BE2C (cell line): ENCODE measurements at regions not wholly inside any gene's neighbourhood (a gene's known extent, or its start where the extent isn't known, plus 50 kb on each side); places are given as distances from the start of the nearest gene placed in this dataset.
A peak's percentile ranks its signal among the peaks of the same experiment; 100 is the strongest.

Experiments used
- DNase-seq: peaks from one replicate; pipeline ENCODE4 v3.0.0-alpha.2; 2020
- H3K27me3 ChIP-seq: fragments of 250-450 bp; sonication (Bioruptor Pico); 2 replicates; pipeline ENCODE4 v1.5.1; 2020; ENCODE audit warnings: mild to moderate bottlenecking
- H3K36me3 ChIP-seq: fragments of 250-450 bp; sonication (Bioruptor Pico); 2 replicates; pipeline ENCODE4 v1.5.1; 2020; ENCODE audit warnings: mild to moderate bottlenecking
- H3K4me1 ChIP-seq: fragments of 250-450 bp; sonication (Bioruptor Pico); 2 replicates; pipeline ENCODE4 v1.5.1; 2020
- H3K4me3 ChIP-seq: 2 replicates; pipeline ENCODE4 v1.5.1; 2011; ENCODE audit warnings: low read depth, low read length
- H3K9me3 ChIP-seq: fragments of 250-450 bp; sonication (Bioruptor Pico); 2 replicates; pipeline ENCODE4 v1.5.1; 2020
- TF ChIP-seq, protein P1 (sequence below): IDR thresholded peaks from 2 replicates; pipeline ENCODE4 v1.5.1; 2012; ENCODE audit warnings: mild to moderate bottlenecking, low read depth, low read length

DNA sequence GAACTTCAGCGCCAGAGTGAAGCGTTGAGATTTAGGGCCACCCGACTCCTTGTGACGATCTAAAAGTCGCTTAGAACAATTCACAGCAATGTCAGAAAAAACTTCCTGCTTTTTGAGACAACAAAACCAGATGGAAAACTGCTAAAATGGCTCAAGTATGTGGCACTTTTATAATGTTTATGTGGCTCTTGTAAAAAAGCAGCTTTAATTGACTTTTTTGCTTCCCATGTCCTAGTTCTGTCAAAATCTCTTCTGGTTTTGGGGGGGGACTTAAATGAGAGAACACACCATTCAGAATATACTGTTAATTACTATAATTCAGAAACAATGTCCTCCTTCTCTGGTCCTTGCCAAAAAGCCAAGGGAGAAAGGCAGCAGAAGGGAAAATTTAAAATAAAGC lies 154.7 kb upstream of the LSM14A start:
- no peaks in the 10 kb centered on the region for H3K9me3 ChIP-seq
- H3K27me3 ChIP-seq: peaks cover 49% of the 10 kb centered on the region
- TF ChIP-seq, protein P1, sequence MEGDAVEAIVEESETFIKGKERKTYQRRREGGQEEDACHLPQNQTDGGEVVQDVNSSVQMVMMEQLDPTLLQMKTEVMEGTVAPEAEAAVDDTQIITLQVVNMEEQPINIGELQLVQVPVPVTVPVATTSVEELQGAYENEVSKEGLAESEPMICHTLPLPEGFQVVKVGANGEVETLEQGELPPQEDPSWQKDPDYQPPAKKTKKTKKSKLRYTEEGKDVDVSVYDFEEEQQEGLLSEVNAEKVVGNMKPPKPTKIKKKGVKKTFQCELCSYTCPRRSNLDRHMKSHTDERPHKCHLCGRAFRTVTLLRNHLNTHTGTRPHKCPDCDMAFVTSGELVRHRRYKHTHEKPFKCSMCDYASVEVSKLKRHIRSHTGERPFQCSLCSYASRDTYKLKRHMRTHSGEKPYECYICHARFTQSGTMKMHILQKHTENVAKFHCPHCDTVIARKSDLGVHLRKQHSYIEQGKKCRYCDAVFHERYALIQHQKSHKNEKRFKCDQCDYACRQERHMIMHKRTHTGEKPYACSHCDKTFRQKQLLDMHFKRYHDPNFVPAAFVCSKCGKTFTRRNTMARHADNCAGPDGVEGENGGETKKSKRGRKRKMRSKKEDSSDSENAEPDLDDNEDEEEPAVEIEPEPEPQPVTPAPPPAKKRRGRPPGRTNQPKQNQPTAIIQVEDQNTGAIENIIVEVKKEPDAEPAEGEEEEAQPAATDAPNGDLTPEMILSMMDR: no peak
- H3K4me1 ChIP-seq: no peaks in the 10 kb centered on the region
- H3K4me3 ChIP-seq: no peak overlapping the region
- no peak for DNase-seq
- no peaks in the 10 kb centered on the region for H3K36me3 ChIP-seq

DNA sequence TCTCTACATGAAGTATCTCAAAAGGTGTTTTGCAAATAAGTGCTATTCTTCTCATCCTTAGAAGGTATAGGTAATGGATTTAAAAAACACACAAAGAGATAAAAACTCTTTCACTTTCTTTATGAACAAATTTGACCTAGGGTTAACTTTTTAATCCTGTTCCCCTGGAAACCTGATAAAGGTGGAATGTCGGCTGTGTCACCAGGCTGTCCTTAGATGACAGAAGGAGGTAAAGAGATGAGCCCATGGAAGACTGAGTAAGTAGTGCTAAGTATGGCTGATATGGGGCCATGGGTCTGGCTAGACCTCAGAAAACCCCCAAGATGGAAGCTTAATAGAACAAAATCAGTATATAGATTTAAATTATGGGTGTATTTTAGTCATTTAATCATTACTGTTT lies 153.8 kb upstream of the LSM14A start:
- DNase-seq: no peak
- TF ChIP-seq, protein P1: no peak

DNA sequence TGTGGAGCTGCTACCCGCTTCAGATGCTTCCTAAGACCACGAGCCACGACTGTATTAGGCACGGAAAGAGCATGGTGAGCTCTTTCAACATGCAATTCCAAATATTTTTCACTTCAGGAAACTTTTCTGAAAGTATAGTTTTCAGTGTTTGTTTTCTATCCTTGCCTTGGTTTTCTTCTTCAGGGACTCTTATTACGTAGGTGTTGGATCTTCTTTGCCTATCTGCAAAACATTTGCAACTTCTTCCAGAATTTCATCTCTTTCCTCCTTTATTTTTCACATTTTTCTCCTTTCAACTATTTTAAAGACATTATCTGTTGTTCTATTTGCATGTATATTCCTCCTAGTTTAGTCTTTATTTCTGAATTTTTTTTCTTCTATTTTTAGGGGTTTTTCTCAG lies 148.9 kb upstream of the LSM14A start:
- Histone ChIP-seq H3K36me3 (no peaks in the 10 kb centered on the region), H3K27me3 (peaks cover 16% of the 10 kb centered on the region), H3K4me3 (no peak overlapping the region), H3K9me3 (no peaks in the 10 kb centered on the region; the same call in 1 of the 2 replicates), H3K4me1 (no peaks in the 10 kb centered on the region)
- DNase-seq: no peak
- TF ChIP-seq, protein P1: no peak

More for the DNA sequence above, 153.8 kb upstream of the LSM14A start:
- Histone ChIP-seq H3K4me3 (no peak overlapping the region), H3K27me3 (peaks cover 49% of the 10 kb centered on the region), H3K9me3 (no peaks in the 10 kb centered on the region; the same call in 1 of the 2 replicates), H3K4me1 (no peaks in the 10 kb centered on the region), H3K36me3 (no peaks in the 10 kb centered on the region)

DNA sequence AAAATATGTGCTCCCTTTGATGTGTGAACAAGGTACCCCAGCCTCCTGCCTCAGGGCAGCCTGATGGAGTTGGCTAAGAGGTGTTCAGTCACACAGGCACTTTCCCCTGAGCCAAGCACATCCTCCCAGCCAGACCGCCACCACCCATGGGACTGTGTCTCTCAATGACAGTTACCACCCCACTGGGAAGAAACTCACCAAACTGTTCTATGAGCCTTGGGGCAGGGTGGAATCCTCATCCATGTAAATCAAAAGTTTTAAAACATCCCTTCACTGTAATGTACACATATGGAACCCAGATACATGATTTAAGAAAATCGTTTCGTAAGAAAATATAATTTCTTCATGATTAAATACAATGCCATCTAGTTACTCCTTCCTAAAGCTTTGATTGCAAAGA lies 138.4 kb upstream of the LSM14A start:
- no peak overlapping the region for H3K4me3 ChIP-seq
- H3K9me3 ChIP-seq: no peaks in the 10 kb centered on the region
- no peak for DNase-seq
- H3K27me3 ChIP-seq: peaks cover 2% of the 10 kb centered on the region
- H3K36me3 ChIP-seq: no peaks in the 10 kb centered on the region
- no peaks in the 10 kb centered on the region for H3K4me1 ChIP-seq
- TF ChIP-seq, protein P1: no peak

DNA sequence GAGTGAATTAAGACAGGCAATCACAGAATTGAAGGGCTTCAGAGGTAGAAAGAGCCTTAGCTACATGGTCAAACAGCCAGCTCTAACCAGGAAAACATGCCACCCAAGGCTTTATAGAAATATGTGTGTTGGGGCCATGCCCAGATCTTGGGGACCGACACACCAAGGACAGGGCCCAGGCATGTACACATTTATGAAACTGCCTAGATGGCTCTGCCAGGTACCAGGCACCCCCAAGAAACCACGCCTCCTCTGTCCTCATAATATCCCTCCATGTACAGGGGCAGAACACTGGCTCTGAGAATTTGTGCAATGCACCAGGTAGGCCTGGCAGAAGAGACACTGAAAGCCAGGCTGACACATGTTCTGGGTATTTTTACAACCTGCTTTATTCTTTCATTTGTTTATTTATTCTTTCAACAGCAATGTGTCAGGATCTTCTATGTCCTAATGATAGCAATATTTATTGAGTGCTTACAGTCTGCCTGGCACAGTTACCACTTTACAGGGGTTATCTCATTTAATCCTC lies 137.9 kb upstream of the LSM14A start:
- no peak for DNase-seq
- Histone ChIP-seq H3K4me3 (no peak overlapping the region), H3K36me3 (no peaks in the 10 kb centered on the region), H3K27me3 (peaks cover 2% of the 10 kb centered on the region), H3K4me1 (no peaks in the 10 kb centered on the region), H3K9me3 (no peaks in the 10 kb centered on the region)
- TF ChIP-seq, protein P1: no peak

DNA sequence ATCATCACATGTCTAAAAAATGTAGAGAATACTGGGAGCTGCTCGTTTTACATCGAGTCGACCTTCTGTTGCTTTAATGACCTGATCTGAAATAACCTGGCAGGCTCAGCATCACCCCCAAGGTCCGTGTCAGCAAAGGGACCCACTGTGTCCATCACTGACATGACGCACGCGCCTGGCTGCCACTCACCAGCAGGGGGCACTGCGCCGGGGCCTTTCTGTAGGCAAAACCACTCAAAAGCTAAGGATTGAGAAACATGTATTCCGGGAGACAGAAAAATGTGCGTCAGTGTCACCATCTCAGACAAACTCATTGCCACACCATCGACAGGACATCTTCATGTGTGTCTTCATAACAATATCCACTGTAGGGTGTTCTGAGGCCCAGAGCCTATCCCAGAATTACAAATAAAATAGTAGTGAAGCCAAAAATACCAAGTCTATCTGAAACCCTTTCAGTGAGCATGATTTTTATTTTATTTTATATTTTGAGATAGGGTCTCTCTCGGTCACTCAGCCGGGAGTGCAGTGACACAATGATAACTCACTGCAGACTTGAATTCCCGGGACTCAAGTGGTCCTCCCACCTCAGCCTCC lies 130.3 kb upstream of the LSM14A start:
- TF ChIP-seq, protein P1: peak; percentile 95
- H3K36me3 ChIP-seq: no peaks in the 10 kb centered on the region
- H3K27me3 ChIP-seq: no peaks in the 10 kb centered on the region
- H3K4me1 ChIP-seq: no peaks in the 10 kb centered on the region
- no peak overlapping the region for H3K4me3 ChIP-seq
- DNase-seq: peak; percentile 78
- H3K9me3 ChIP-seq: no peaks in the 10 kb centered on the region
